ENCODE measurements at regions not wholly inside any gene's neighbourhood (a gene's known extent, or its start where the extent isn't known, plus 50 kb on each side); places are given as distances from the start of the nearest gene placed in this dataset.

DNA sequence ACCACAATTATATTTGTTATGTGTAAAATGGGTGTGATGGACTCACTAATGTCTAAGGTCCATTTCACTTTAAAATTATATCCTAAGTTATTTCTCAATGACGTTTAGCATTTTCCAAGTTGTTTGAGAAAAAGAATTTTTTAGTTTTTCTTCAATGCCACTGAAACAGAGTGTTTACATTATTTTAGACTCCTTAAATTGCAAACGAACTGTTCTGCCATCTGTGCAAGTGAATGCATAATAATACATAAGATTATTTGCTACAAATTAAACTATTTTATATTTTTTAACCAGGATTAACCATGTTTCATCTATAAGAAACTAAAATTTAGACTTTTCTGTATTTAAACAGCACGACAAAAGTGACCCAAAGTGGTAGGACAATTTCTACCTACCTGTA, 425.4 kb downstream of the NDFIP2 start:
- Mint-ChIP-seq H3K9me3 (ENCODE audit: low read depth) (peaks cover 7% of the 10 kb centered on the region), H3K27me3 (ENCODE audit: low read depth) (no peaks in the 10 kb centered on the region), H3K4me3 (ENCODE audit: unreplicated experiment) (no peak overlapping the region), H3K27ac (ENCODE audit: unreplicated experiment) (no peak overlapping the region), H3K4me1 (ENCODE audit: low read depth) (peaks cover 5% of the 10 kb centered on the region), H3K36me3 (ENCODE audit: low read depth) (no peaks in the 10 kb centered on the region)
- no peak for DNase-seq (ENCODE audit: low spot score)
- TF ChIP-seq, protein P1, sequence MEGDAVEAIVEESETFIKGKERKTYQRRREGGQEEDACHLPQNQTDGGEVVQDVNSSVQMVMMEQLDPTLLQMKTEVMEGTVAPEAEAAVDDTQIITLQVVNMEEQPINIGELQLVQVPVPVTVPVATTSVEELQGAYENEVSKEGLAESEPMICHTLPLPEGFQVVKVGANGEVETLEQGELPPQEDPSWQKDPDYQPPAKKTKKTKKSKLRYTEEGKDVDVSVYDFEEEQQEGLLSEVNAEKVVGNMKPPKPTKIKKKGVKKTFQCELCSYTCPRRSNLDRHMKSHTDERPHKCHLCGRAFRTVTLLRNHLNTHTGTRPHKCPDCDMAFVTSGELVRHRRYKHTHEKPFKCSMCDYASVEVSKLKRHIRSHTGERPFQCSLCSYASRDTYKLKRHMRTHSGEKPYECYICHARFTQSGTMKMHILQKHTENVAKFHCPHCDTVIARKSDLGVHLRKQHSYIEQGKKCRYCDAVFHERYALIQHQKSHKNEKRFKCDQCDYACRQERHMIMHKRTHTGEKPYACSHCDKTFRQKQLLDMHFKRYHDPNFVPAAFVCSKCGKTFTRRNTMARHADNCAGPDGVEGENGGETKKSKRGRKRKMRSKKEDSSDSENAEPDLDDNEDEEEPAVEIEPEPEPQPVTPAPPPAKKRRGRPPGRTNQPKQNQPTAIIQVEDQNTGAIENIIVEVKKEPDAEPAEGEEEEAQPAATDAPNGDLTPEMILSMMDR (IDR thresholded peaks at IDR 0.05): no peak

DNA sequence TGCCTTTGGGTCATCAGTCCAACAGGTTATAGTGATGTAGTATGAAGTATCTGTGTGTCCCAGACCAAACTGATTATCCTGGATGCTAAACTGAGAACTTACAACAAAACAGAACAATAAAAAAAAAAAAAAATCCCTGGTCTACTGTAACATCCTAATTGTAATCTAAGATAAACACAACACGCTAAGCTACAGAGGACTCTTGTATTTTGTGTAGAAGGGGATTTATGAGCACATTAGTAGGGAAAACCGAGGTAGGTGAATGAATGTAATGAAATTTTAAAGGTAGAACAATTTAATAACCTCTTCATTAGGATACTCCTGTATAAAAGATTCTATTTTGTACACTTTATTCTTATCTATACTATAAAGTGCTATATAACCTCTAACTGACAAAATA, 424.1 kb downstream of the NDFIP2 start:
- TF ChIP-seq, protein P1 (IDR thresholded peaks at IDR 0.05): no peak
- Mint-ChIP-seq H3K4me3 (ENCODE audit: unreplicated experiment) (no peak overlapping the region), H3K9me3 (ENCODE audit: low read depth) (peaks cover 10% of the 10 kb centered on the region), H3K4me1 (ENCODE audit: low read depth) (no peaks in the 10 kb centered on the region), H3K27me3 (ENCODE audit: low read depth) (no peaks in the 10 kb centered on the region), H3K36me3 (ENCODE audit: low read depth) (no peaks in the 10 kb centered on the region), H3K27ac (ENCODE audit: unreplicated experiment) (no peak overlapping the region)
- DNase-seq (ENCODE audit: low spot score): no peak

DNA sequence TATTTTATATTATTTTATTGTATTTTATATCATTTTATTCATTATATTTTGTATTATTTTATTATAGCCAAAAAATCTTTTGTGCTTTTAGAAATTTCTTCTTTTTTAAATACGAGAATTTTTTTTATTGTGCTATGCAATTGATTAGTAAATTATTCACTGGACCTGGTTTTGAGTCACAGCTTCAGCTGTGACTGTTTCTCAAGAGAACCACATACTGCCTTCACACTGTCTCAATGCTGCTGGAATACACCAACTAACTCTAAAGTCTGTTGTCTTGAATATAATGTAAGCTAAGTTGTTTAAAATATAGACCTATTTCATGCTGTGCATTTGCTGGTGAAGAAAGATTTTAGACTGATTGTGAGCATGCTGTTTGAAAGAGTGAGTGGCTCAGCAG, 423.6 kb downstream of the NDFIP2 start:
- Mint-ChIP-seq H3K36me3 (ENCODE audit: low read depth) (no peaks in the 10 kb centered on the region), H3K4me1 (ENCODE audit: low read depth) (no peaks in the 10 kb centered on the region), H3K9me3 (ENCODE audit: low read depth) (peaks cover 10% of the 10 kb centered on the region), H3K27ac (ENCODE audit: unreplicated experiment) (no peak overlapping the region), H3K27me3 (ENCODE audit: low read depth) (no peaks in the 10 kb centered on the region), H3K4me3 (ENCODE audit: unreplicated experiment) (no peak overlapping the region)
- no peak for DNase-seq (ENCODE audit: low spot score)
- TF ChIP-seq, protein P1 (IDR thresholded peaks at IDR 0.05): no peak

DNA sequence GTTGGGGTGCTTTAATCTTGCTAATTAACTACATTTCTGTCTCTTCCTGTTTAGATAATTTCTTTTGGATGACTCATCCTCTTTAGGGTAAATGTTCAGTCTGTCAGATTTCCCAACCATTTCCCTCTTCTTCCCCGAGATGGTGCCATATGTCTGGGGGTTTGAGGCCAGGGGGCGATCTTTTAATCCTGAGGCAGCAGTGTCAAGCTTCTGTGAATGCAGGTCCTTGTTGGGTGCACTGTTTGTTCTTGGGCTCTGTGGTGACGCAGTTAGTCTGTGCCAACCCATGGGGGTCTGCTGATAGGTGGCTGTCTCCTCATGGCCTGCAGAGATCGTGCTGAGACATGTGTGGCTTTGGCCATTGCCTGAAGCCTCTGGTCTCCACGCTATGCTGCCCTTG, 420.4 kb downstream of the NDFIP2 start:
- H3K27me3 Mint-ChIP-seq (ENCODE audit: low read depth): no peaks in the 10 kb centered on the region

DNA sequence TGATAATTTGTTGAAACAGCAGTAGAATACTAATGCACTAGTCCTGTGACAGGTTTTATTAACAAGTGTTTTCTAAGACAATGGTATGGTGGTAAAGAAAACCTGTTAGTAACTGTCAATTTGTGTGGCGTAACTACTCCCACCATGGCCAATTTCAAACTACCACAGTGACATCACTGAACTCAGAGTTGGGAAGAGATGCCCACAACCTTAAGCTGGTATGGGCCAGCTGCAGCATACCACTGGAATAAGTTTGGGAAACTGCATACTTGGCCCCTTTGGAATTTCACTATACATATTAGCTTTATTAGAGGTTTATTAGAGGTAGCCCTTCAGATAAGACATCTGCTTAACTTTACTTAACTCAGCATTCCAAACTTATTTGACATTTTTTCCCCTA, 419.4 kb downstream of the NDFIP2 start:
- no peaks in the 10 kb centered on the region for H3K36me3 Mint-ChIP-seq (ENCODE audit: low read depth)
- H3K27me3 Mint-ChIP-seq (ENCODE audit: low read depth): no peaks in the 10 kb centered on the region
- TF ChIP-seq, protein P1 (IDR thresholded peaks at IDR 0.05): no peak
- no peak overlapping the region for H3K27ac Mint-ChIP-seq (ENCODE audit: unreplicated experiment)
- no peak for DNase-seq (ENCODE audit: low spot score)
- peaks cover 3% of the 10 kb centered on the region for H3K9me3 Mint-ChIP-seq (ENCODE audit: low read depth)
- no peaks in the 10 kb centered on the region for H3K4me1 Mint-ChIP-seq (ENCODE audit: low read depth)
- no peak overlapping the region for H3K4me3 Mint-ChIP-seq (ENCODE audit: unreplicated experiment)

More for the DNA sequence above, 420.4 kb downstream of the NDFIP2 start:
- H3K36me3 Mint-ChIP-seq (ENCODE audit: low read depth): no peaks in the 10 kb centered on the region
- TF ChIP-seq, protein P1 (IDR thresholded peaks at IDR 0.05): peak; percentile 14
- H3K4me1 Mint-ChIP-seq (ENCODE audit: low read depth): no peaks in the 10 kb centered on the region
- no peak overlapping the region for H3K4me3 Mint-ChIP-seq (ENCODE audit: unreplicated experiment)
- peaks cover 3% of the 10 kb centered on the region for H3K9me3 Mint-ChIP-seq (ENCODE audit: low read depth)
- no peak for DNase-seq (ENCODE audit: low spot score)
- H3K27ac Mint-ChIP-seq (ENCODE audit: unreplicated experiment): no peak overlapping the region
